Adrenal gland (tissue), 5 donors: ENCODE measurements at regions not wholly inside any gene's neighbourhood (a gene's known extent, or its start where the extent isn't known, plus 50 kb on each side); places are given as distances from the start of the nearest gene placed in this dataset.

Source experiments
- CTCF ChIP-seq, 6 experiments: fragments of 450-650 bp in 4 of 6; fragments of 200-600 bp in 2 of 6; sonication (generic) in 1 of 6; IDR thresholded peaks; 1 replicate in 5 of 6; 2 replicates in 1 of 6; pipeline versions ENCODE4 v1.5.1 to v1.8.0; 2016 to 2021; ENCODE audit warnings: antibody characterized with exemption in 6 of 6, mild to moderate bottlenecking in 2 of 6, moderate library complexity in 1 of 6
- POLR2A ChIP-seq, 2 donors: fragments of 450-650 bp; IDR thresholded peaks; one replicate each; pipeline ENCODE4 v1.6.1; 2017; ENCODE audit warnings: antibody characterized with exemption in 2 of 2, mild to moderate bottlenecking in 2 of 2, moderate library complexity in 1 of 2
- donor health status: DM: no; HTN: no; CAD: no.

- TF ChIP-seq CTCF (IDR thresholded peaks at IDR 0.05) = no peak
- TF ChIP-seq POLR2A (IDR thresholded peaks at IDR 0.05) = no peak
Observed at GRCh38 chr12:58393152-58393551, 451.8 kb downstream of the ATP23 start.
